ENCODE measurements at regions not wholly inside any gene's neighbourhood (a gene's known extent, or its start where the extent isn't known, plus 50 kb on each side); places are given as distances from the start of the nearest gene placed in this dataset.

DNA sequence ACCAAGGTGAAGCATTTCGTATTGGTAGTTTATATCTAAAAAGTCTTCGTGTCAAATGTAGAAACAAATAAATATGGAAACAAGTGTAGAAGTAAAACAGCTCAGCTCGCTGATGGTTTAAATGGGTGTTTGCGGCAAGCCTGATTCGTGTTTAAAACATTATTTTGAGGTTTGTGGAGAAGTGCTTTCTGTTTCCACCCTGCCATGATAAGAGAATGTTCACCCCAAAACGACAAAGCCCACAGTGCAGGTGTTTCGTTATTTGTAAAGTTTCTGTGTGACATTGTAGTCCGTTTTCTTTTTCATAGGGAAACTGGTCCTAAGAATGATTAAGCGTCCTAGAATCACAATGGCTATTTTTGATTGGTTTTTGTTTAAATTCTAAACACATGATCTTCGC, 316.2 kb upstream of the SHH start:
- TF ChIP-seq, protein P1, sequence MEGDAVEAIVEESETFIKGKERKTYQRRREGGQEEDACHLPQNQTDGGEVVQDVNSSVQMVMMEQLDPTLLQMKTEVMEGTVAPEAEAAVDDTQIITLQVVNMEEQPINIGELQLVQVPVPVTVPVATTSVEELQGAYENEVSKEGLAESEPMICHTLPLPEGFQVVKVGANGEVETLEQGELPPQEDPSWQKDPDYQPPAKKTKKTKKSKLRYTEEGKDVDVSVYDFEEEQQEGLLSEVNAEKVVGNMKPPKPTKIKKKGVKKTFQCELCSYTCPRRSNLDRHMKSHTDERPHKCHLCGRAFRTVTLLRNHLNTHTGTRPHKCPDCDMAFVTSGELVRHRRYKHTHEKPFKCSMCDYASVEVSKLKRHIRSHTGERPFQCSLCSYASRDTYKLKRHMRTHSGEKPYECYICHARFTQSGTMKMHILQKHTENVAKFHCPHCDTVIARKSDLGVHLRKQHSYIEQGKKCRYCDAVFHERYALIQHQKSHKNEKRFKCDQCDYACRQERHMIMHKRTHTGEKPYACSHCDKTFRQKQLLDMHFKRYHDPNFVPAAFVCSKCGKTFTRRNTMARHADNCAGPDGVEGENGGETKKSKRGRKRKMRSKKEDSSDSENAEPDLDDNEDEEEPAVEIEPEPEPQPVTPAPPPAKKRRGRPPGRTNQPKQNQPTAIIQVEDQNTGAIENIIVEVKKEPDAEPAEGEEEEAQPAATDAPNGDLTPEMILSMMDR (conservative IDR thresholded peaks at IDR 0.05 in 1 of 2, IDR thresholded peaks at IDR 0.05 in 1 of 2; ENCODE audit: extremely low read depth in 1 of 2, insufficient read depth in 1 of 2, low read depth in 1 of 2, low read length in 2 of 2), result no peak
- TF ChIP-seq EZH2 (IDR thresholded peaks at IDR 0.05; ENCODE audit: borderline replicate concordance, low read length), result no peak

Measured in mammary epithelial cell (primary cell).